ENCODE measurements at regions not wholly inside any gene's neighbourhood (a gene's known extent, or its start where the extent isn't known, plus 50 kb on each side); places are given as distances from the start of the nearest gene placed in this dataset.
"Not testable (repeated sequence)": the region's sequence is repeated elsewhere in the genome, so short reads cannot be mapped to it uniquely, and the experiment has no call there.

- DNase-seq, result no peak
Observed at GRCh38 chr7:89934101-89934500, 220.2 kb upstream of the STEAP1 start.

GRCh38 chr7:89943525-89944050 lies 210.7 kb upstream of the STEAP1 start:
- DNase-seq, result no peak

- no peak for DNase-seq
Observed at GRCh38 chr7:89958525-89959068, 195.7 kb upstream of the STEAP1 start.

GRCh38 chr7:89966067-89966664 lies 188.1 kb upstream of the STEAP1 start:
- no peak for DNase-seq

- DNase-seq, result no peak
Observed at GRCh38 chr7:89975577-89975976, 178.7 kb upstream of the STEAP1 start.

- no peak for DNase-seq
Observed at GRCh38 chr7:89987665-89988064, 166.6 kb upstream of the STEAP1 start.

GRCh38 chr7:89988074-89988473 lies 166.2 kb upstream of the STEAP1 start:
- DNase-seq, result no peak

GRCh38 chr7:89989454-89989853 lies 164.8 kb upstream of the STEAP1 start:
- no peak for DNase-seq

GRCh38 chr7:89994483-89994882 lies 159.8 kb upstream of the STEAP1 start:
- DNase-seq, result no peak

GRCh38 chr7:89998554-89998953 lies 155.7 kb upstream of the STEAP1 start:
- no peak for DNase-seq

- no peak for DNase-seq
Observed at GRCh38 chr7:90005836-90006235, 148.4 kb upstream of the STEAP1 start.

- DNase-seq, result no peak
Observed at GRCh38 chr7:90007001-90007654, 147.1 kb upstream of the STEAP1 start.

GRCh38 chr7:90007831-90008230 lies 146.4 kb upstream of the STEAP1 start:
- no peak for DNase-seq

GRCh38 chr7:90022213-90022612 lies 132.1 kb upstream of the STEAP1 start:
- no peak for DNase-seq

- DNase-seq, result no peak
Observed at GRCh38 chr7:90025771-90026170, 128.5 kb upstream of the STEAP1 start.

GRCh38 chr7:90033850-90034249 lies 120.4 kb upstream of the STEAP1 start:
- no peak for DNase-seq

- no peak for DNase-seq
Observed at GRCh38 chr7:90053094-90053493, 101.2 kb upstream of the STEAP1 start.

- no peak for DNase-seq
Observed at GRCh38 chr7:90061077-90061476, 93.2 kb upstream of the STEAP1 start.

GRCh38 chr7:90064370-90064769 lies 89.9 kb upstream of the STEAP1 start:
- DNase-seq, result no peak

- no peak for DNase-seq
Observed at GRCh38 chr7:90067171-90067570, 87.1 kb upstream of the STEAP1 start.

- DNase-seq, result not testable (repeated sequence)
Observed at GRCh38 chr7:90070238-90070637, 84.0 kb upstream of the STEAP1 start.

GRCh38 chr7:90078921-90079320 lies 75.3 kb upstream of the STEAP1 start:
- no peak for DNase-seq

GRCh38 chr7:90081621-90082020 lies 72.6 kb upstream of the STEAP1 start:
- no peak for DNase-seq

GRCh38 chr7:90092506-90092905 lies 61.8 kb upstream of the STEAP1 start:
- DNase-seq, result no peak
